Naive B cell (primary cell): ENCODE measurements at regions not wholly inside any gene's neighbourhood (a gene's known extent, or its start where the extent isn't known, plus 50 kb on each side); places are given as distances from the start of the nearest gene placed in this dataset.

Experiments used
- ATAC-seq, 2 donors: fragments of 150-1000 bp; cut with Tn5 transposase; 2 replicates each; pipeline ENCODE4 v1.10.0; 2021; ENCODE audit warnings: low read depth in 2 of 2, mild to moderate bottlenecking in 2 of 2, moderate library complexity in 2 of 2
- DNase-seq: peaks from one replicate; pipeline ENCODE4 v3.0.0; 2022
- H3K27ac Mint-ChIP-seq, 6 donors: one replicate each; pipeline ENCODE4 v1.8.0; 2020 to 2022; ENCODE audit warnings: mild to moderate bottlenecking in 6 of 6, mixed read lengths in 6 of 6, moderate library complexity in 5 of 6, inconsistent platforms in 2 of 6
- H3K27me3 Mint-ChIP-seq, 3 donors: one replicate each; pipeline ENCODE4 v1.8.0; 2021 to 2022; ENCODE audit warnings: mixed read lengths in 3 of 3, mild to moderate bottlenecking in 1 of 3
- H3K36me3 Mint-ChIP-seq, 2 donors: one replicate each; pipeline ENCODE4 v1.8.0; 2020 to 2022; ENCODE audit warnings: mixed read lengths in 2 of 2, inconsistent platforms in 1 of 2, mild to moderate bottlenecking in 1 of 2
- H3K4me1 Mint-ChIP-seq, 3 donors: one replicate each; pipeline ENCODE4 v1.8.0; 2020 to 2022; ENCODE audit warnings: mixed read lengths in 3 of 3, inconsistent platforms in 1 of 3, mild to moderate bottlenecking in 1 of 3, moderate library complexity in 1 of 3
- H3K4me3 Mint-ChIP-seq, 8 donors: one replicate each; pipeline ENCODE4 v1.8.0; 2020 to 2022; ENCODE audit warnings: mild to moderate bottlenecking in 8 of 8, mixed read lengths in 8 of 8, moderate library complexity in 8 of 8, inconsistent platforms in 2 of 8
- H3K9me3 Mint-ChIP-seq, 7 donors: one replicate each; pipeline ENCODE4 v1.8.0; 2020 to 2022; ENCODE audit warnings: mixed read lengths in 7 of 7, mild to moderate bottlenecking in 5 of 7, inconsistent platforms in 2 of 7, moderate library complexity in 1 of 7

GRCh38 chr16:19945934-19946333 is 61.3 kb upstream of the GPRC5B start:
- Mint-ChIP-seq H3K9me3 (peaks cover 0 to under 1% (median 0%) of the 10 kb centered on the region in 7 donors), H3K4me3 (no peak overlapping the region), H3K27ac (no peak overlapping the region), H3K36me3 (no peaks in the 10 kb centered on the region), H3K4me1 (no peaks in the 10 kb centered on the region), H3K27me3 (peaks cover 0 to 7% (median 0%) of the 10 kb centered on the region in 3 donors)
- DNase-seq (no peak), ATAC-seq (no peak)

GRCh38 chr16:19940195-19940594 is 55.5 kb upstream of the GPRC5B start:
- Mint-ChIP-seq H3K4me1 (no peaks in the 10 kb centered on the region), H3K9me3 (peaks cover 0 to 3% (median 0%) of the 10 kb centered on the region in 7 donors), H3K4me3 (no peak overlapping the region), H3K36me3 (no peaks in the 10 kb centered on the region), H3K27me3 (peaks cover 0 to 22% (median 2%) of the 10 kb centered on the region in 3 donors), H3K27ac (no peak overlapping the region)
- ATAC-seq (no peak), DNase-seq (no peak)

GRCh38 chr16:19939553-19939952 is 54.9 kb upstream of the GPRC5B start:
- DNase-seq (no peak), ATAC-seq (no peak)
- peaks cover 0 to 22% (median 5%) of the 10 kb centered on the region in 3 donors for H3K27me3 Mint-ChIP-seq
- H3K36me3 Mint-ChIP-seq: no peaks in the 10 kb centered on the region
- H3K4me1 Mint-ChIP-seq: no peaks in the 10 kb centered on the region
- no peak overlapping the region for H3K4me3 Mint-ChIP-seq
- peaks cover 0 to 3% (median 0%) of the 10 kb centered on the region in 7 donors for H3K9me3 Mint-ChIP-seq
- H3K27ac Mint-ChIP-seq: no peak overlapping the region

GRCh38 chr16:19938536-19938935 is 53.9 kb upstream of the GPRC5B start:
- H3K27ac Mint-ChIP-seq: no peak overlapping the region
- H3K9me3 Mint-ChIP-seq: peaks cover 0 to 3% (median 0%) of the 10 kb centered on the region in 7 donors
- H3K27me3 Mint-ChIP-seq: peaks cover 5 to 32% (median 7%) of the 10 kb centered on the region in 3 donors
- H3K36me3 Mint-ChIP-seq: no peaks in the 10 kb centered on the region
- no peaks in the 10 kb centered on the region for H3K4me1 Mint-ChIP-seq
- no peak overlapping the region for H3K4me3 Mint-ChIP-seq
- no peak for ATAC-seq
- no peak for DNase-seq

- Mint-ChIP-seq H3K36me3 (no peaks in the 10 kb centered on the region), H3K4me1 (no peaks in the 10 kb centered on the region)
- DNase-seq: no peak
Measured at GRCh38 chr16:19936441-19936840, 51.8 kb upstream of the GPRC5B start.

GRCh38 chr16:19935694-19936093 is 51.0 kb upstream of the GPRC5B start:
- DNase-seq (no peak), ATAC-seq (no peak)
- Mint-ChIP-seq H3K27ac (no peak overlapping the region), H3K4me1 (no peaks in the 10 kb centered on the region), H3K9me3 (peaks cover 0 to under 1% (median 0%) of the 10 kb centered on the region in 7 donors), H3K4me3 (no peak overlapping the region), H3K27me3 (peaks cover 11 to 28% (median 14%) of the 10 kb centered on the region in 3 donors), H3K36me3 (no peaks in the 10 kb centered on the region)

More at GRCh38 chr16:19936441-19936840, 51.8 kb upstream of the GPRC5B start:
- ATAC-seq: no peak
- H3K27me3 Mint-ChIP-seq: peaks cover 7 to 33% (median 9%) of the 10 kb centered on the region in 3 donors
- H3K9me3 Mint-ChIP-seq: peaks cover 0 to 3% (median 0%) of the 10 kb centered on the region in 7 donors
- H3K27ac Mint-ChIP-seq: no peak overlapping the region
- no peak overlapping the region for H3K4me3 Mint-ChIP-seq
